Transverse colon (tissue), 4 donors: ENCODE measurements at regions not wholly inside any gene's neighbourhood (a gene's known extent, or its start where the extent isn't known, plus 50 kb on each side); places are given as distances from the start of the nearest gene placed in this dataset.

Experiments used
- DNase-seq: peaks from one replicate; pipeline ENCODE4 v3.0.0-alpha.2; 2019
- H3K27ac ChIP-seq, 4 donors: fragments of 200-600 bp; sonication (generic); 2 replicates each; pipeline ENCODE4 v1.5.1; 2016 to 2018; ENCODE audit warnings: inconsistent platforms in 4 of 4
- H3K27me3 ChIP-seq: fragments of 200-600 bp; sonication (generic); 2 replicates; pipeline ENCODE4 v1.5.1; 2017; ENCODE audit warnings: inconsistent platforms
- H3K36me3 ChIP-seq, 4 donors: fragments of 200-600 bp; sonication (generic); 2 replicates each; pipeline ENCODE4 v1.5.1; 2017 to 2019; ENCODE audit warnings: inconsistent platforms in 4 of 4
- H3K4me1 ChIP-seq, 4 donors: fragments of 200-600 bp; sonication (generic); 2 replicates each; pipeline ENCODE4 v1.5.1; 2017 to 2020; ENCODE audit warnings: inconsistent platforms in 4 of 4
- H3K4me3 ChIP-seq, 4 donors: fragments of 200-600 bp; sonication (generic); 1 replicate in 1 of 4; 2 replicates in 3 of 4; pipeline versions ENCODE4 v1.5.1 to v1.6.1; 2017 to 2019; ENCODE audit warnings: inconsistent platforms in 4 of 4
- H3K9me3 ChIP-seq, 2 donors: fragments of 200-600 bp; sonication (generic); 2 replicates each; pipeline ENCODE4 v1.5.1; 2017 to 2019; ENCODE audit warnings: inconsistent platforms in 2 of 2
- EP300 ChIP-seq: sonication (generic); formaldehyde crosslinking; IDR thresholded peaks from one replicate; pipeline ENCODE4 v1.6.1; 2017; ENCODE audit warnings: antibody characterized with exemption, low read depth
- POLR2A ChIP-seq: fragments of 450-650 bp; IDR thresholded peaks from one replicate; pipeline ENCODE4 v1.6.1; 2016; ENCODE audit warnings: antibody characterized with exemption, mild to moderate bottlenecking, moderate library complexity
- POLR2AphosphoS5 ChIP-seq, 3 donors: sonication (generic); formaldehyde crosslinking; IDR thresholded peaks; one replicate each; pipeline ENCODE4 v1.6.1; 2016; ENCODE audit warnings: antibody characterized with exemption in 3 of 3
- WGBS, 2 donors: methylation state at CpG; one replicate each; pipeline ENCODE4 v1.1.5; 2018; ENCODE audit warnings: low coverage in 1 of 2; 5-methylcytosine and 5-hydroxymethylcytosine counted together
- in situ Hi-C, 4 donors: fragments of 200-750 bp; cut with MboI; loops; one replicate each; pipeline versions ENCODE4 v1.15.0 to v1.15.1; 2017; ENCODE audit warnings: low sequenced_read_pairs in 3 of 4, low pct_ligation_motif_present in 1 of 4, low pct_unique_long_range_greater_than_20kb in 1 of 4
- intact Hi-C: fragments of 100-400 bp; cut with DNase I; formaldehyde crosslinking; loops from one replicate; pipeline ENCODE4 v1.15.1; 2023; ENCODE audit warnings: low total_unique reads
- TF ChIP-seq, protein P1 (sequence below), 5 experiments: fragments of 200-600 bp in 3 of 5; fragments of 450-650 bp in 2 of 5; sonication (generic) in 3 of 5; IDR thresholded peaks; 1 replicate in 2 of 5; 2 replicates in 3 of 5; pipeline ENCODE4 v1.5.1; 2016 to 2017; ENCODE audit warnings: antibody characterized with exemption in 5 of 5, inconsistent platforms in 3 of 5, mild to moderate bottlenecking in 2 of 5, moderate library complexity in 1 of 5

DNA sequence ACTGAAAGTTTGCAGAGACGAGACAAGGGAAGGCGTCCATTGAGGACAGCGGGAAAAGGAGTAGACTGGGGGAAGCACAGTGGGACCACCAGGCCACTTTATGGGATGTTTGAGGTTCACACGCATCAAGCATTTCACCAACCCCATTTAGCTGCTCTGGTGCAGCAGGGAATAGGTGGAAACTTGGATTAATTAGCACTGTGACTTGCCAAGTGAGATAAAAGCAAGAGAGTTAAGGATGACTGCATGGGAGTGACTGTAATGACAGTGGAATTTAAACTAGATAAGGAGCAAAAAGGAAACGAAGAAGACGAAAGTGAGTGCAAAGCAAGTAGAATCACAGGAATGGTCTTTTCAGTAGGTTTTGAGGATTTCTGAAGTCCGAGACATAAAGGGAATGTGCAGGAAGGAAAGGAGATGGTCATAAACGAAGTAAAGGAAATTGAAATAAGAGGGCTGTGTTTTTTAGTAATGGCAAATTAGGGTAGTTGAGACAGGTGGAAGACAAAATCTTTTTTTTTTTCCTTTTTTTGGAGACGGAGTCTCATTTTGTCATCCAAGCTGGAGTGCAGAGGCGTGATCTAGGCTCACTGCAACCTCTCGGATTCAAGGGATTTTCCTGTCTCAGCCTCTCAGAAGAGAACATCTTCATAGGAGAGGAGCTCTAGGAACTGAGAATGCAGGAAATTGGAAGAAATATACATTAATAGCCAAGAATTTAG is 119.0 kb upstream of the MAP9 start:
- Histone ChIP-seq H3K27me3 (no peaks in the 10 kb centered on the region), H3K4me3 (no peak overlapping the region), H3K36me3 (no peaks in the 10 kb centered on the region), H3K27ac (no peak overlapping the region), H3K4me1 (no peaks in the 10 kb centered on the region), H3K9me3 (no peaks in the 10 kb centered on the region)
- in situ Hi-C loops (no loop called here), intact Hi-C loops (no loop called here)
- DNase-seq, result no peak
- WGBS, 2 donors, result 80 to 84% methylated on average over 8 to 11 of the region's 11 CpGs
- TF ChIP-seq POLR2A, result no peak
- TF ChIP-seq, protein P1, sequence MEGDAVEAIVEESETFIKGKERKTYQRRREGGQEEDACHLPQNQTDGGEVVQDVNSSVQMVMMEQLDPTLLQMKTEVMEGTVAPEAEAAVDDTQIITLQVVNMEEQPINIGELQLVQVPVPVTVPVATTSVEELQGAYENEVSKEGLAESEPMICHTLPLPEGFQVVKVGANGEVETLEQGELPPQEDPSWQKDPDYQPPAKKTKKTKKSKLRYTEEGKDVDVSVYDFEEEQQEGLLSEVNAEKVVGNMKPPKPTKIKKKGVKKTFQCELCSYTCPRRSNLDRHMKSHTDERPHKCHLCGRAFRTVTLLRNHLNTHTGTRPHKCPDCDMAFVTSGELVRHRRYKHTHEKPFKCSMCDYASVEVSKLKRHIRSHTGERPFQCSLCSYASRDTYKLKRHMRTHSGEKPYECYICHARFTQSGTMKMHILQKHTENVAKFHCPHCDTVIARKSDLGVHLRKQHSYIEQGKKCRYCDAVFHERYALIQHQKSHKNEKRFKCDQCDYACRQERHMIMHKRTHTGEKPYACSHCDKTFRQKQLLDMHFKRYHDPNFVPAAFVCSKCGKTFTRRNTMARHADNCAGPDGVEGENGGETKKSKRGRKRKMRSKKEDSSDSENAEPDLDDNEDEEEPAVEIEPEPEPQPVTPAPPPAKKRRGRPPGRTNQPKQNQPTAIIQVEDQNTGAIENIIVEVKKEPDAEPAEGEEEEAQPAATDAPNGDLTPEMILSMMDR (IDR thresholded peaks at IDR 0.05), result no peak
- no peak for TF ChIP-seq POLR2AphosphoS5 (IDR thresholded peaks at IDR 0.05)
- no peak for TF ChIP-seq EP300

DNA sequence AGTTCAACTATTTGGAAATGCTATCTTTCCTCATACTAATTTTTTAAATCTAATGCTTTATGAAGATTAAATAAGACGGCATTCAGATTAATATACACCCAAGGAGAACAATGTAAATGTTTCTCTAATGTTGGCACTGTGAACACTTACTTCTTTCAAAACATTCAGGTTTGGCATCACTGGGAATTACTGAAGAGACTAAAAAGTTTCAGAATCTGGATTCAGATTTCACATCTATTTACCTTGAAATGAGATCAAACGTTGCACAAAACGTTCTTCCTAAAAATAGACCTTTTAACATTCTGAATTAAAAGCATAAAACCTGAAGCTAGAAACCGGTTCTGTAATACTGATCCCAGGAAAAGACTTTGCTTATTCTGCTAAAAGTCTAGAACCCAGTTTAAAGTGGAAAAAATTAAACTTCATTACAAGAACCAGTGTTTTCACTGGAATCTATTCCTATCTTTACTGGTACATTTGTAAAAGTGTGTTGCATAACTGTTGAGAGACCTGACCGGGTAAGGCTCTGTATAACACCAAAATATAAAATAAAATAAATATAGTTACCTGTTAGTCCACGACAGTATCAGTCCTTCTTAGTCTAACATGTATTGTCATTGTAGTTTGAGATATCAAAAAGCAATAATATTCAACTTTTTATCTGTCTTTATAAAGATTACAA is 117.4 kb upstream of the MAP9 start:
- no peak for DNase-seq
- Histone ChIP-seq H3K27ac (no peak overlapping the region), H3K27me3 (no peaks in the 10 kb centered on the region), H3K4me3 (no peak overlapping the region), H3K9me3 (no peaks in the 10 kb centered on the region), H3K4me1 (no peaks in the 10 kb centered on the region), H3K36me3 (no peaks in the 10 kb centered on the region)
- WGBS, 2 donors, result 70% methylated on average over 5 to 6 of the region's 6 CpGs
- in situ Hi-C loops (no loop called here), intact Hi-C loops (no loop called here)
- TF ChIP-seq POLR2A (no peak), EP300 (no peak), POLR2AphosphoS5 (IDR thresholded peaks at IDR 0.05) (no peak)
- TF ChIP-seq, protein P1 (IDR thresholded peaks at IDR 0.05), result no peak

GRCh38 chr4:155491336-155492120 is 114.8 kb upstream of the MAP9 start:
- 61 to 66% methylated on average over 4 of the region's 4 CpGs for WGBS, 2 donors

GRCh38 chr4:155489271-155489670 is 112.5 kb upstream of the MAP9 start:
- TF ChIP-seq, protein P1 (IDR thresholded peaks at IDR 0.05), result no peak
- TF ChIP-seq EP300 (no peak), POLR2AphosphoS5 (IDR thresholded peaks at IDR 0.05) (no peak), POLR2A (no peak)
- H3K27ac ChIP-seq, result no peak overlapping the region
- in situ Hi-C loops, result no loop called here

More at GRCh38 chr4:155491336-155492120, 114.8 kb upstream of the MAP9 start:
- no peak overlapping the region for H3K4me3 ChIP-seq
- H3K27me3 ChIP-seq, result no peaks in the 10 kb centered on the region
- intact Hi-C loops (no loop called here), in situ Hi-C loops (no loop called here)
- no peak for DNase-seq
- no peak for TF ChIP-seq POLR2AphosphoS5 (IDR thresholded peaks at IDR 0.05)
- no peak for TF ChIP-seq POLR2A
- no peak for TF ChIP-seq EP300
- TF ChIP-seq, protein P1 (IDR thresholded peaks at IDR 0.05), result no peak
- H3K9me3 ChIP-seq, result no peaks in the 10 kb centered on the region
- no peaks in the 10 kb centered on the region for H3K4me1 ChIP-seq
- no peak overlapping the region for H3K27ac ChIP-seq
- H3K36me3 ChIP-seq, result no peaks in the 10 kb centered on the region

More at GRCh38 chr4:155489271-155489670, 112.5 kb upstream of the MAP9 start:
- whole genome bisulfite sequencing, 2 donors, result 84 to 88% methylated on average over 1 to 3 of the region's 3 CpGs
- no peaks in the 10 kb centered on the region for H3K36me3 ChIP-seq
- no peak overlapping the region for H3K4me3 ChIP-seq
- no peaks in the 10 kb centered on the region for H3K27me3 ChIP-seq
- no peak for DNase-seq
- no peaks in the 10 kb centered on the region for H3K9me3 ChIP-seq
- no peaks in the 10 kb centered on the region for H3K4me1 ChIP-seq
- intact Hi-C loops, result no loop called here
